HG03159 (cell line): ENCODE measurements at regions not wholly inside any gene's neighbourhood (a gene's known extent, or its start where the extent isn't known, plus 50 kb on each side); places are given as distances from the start of the nearest gene placed in this dataset.

Experiments used
- ATAC-seq: cut with Tn5 transposase; IDR thresholded peaks from one replicate; pipeline ENCODE4 v1.9.1; 2021; ENCODE audit warnings: mild to moderate bottlenecking, moderate library complexity; ENCODE audit not compliant: unreplicated experiment

- ATAC-seq = no peak
Measured at GRCh38 chr4:184529283-184529682, 54.9 kb upstream of the IRF2 start.

- ATAC-seq = no peak
Measured at GRCh38 chr4:184528713-184529112, 54.4 kb upstream of the IRF2 start.

- ATAC-seq = no peak
Measured at GRCh38 chr4:184528051-184528450, 53.7 kb upstream of the IRF2 start.

- no peak for ATAC-seq
Measured at GRCh38 chr4:184526228-184526627, 51.9 kb upstream of the IRF2 start.
